GM03348 (cell line): ENCODE measurements at regions not wholly inside any gene's neighbourhood (a gene's known extent, or its start where the extent isn't known, plus 50 kb on each side); places are given as distances from the start of the nearest gene placed in this dataset.
"Not testable (repeated sequence)": the region's sequence is repeated elsewhere in the genome, so short reads cannot be mapped to it uniquely, and the experiment has no call there.

Experiments
- DNase-seq: peaks from one replicate; pipeline ENCODE4 v3.0.0; 2012; ENCODE audit warnings: low spot score

- DNase-seq = no peak
Measured at GRCh38 chr6:120355822-120356221, 978.5 kb downstream of the TBC1D32 start.

GRCh38 chr6:120354452-120355098, 979.7 kb downstream of the TBC1D32 start:
- no peak for DNase-seq

DNA sequence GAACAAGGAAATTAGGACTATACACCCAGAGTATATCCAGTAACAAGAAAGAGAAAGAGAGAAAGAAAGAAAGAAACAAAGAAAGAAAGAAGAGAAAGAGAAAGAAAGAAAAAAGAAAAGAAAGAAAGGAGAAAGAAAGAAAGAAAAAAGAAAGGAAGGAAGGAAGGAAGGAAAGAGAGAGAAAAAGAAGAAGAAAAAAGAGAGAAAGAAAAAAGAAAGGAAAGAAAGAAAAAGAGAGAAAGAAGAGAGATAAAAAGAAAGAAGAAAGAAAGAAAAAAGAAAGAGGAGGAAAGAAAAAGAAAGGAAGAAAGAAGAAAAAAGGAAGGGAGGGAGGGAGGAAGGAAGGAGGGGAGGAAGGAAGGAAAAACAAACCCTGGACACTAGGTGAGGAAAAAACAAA, 981.8 kb downstream of the TBC1D32 start:
- DNase-seq = no peak

DNA sequence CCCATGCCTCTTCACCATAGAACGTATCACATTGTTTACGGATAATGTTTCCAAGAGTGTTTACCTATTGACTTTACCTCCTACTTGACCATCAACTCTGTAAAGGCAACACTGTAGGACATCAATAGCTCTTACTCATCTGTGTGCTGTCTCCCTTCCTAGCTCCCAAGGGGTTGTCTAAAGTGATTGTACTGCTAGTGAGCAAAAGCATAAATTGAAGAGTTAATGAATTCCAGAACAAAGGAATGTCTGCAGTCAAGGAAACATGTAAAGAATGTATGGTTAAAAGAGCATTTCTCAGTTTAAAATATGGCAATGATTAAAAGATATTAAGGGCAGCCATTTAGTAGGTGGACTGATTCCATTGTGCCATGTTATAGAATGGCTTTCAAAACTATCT, 985.4 kb downstream of the TBC1D32 start:
- no peak for DNase-seq

GRCh38 chr6:120328521-120328920, 979.0 kb upstream of the MAN1A1 start:
- no peak for DNase-seq

GRCh38 chr6:120320481-120321162, 971.1 kb upstream of the MAN1A1 start:
- DNase-seq = no peak

- DNase-seq = no peak
Measured at GRCh38 chr6:120304223-120304622, 954.7 kb upstream of the MAN1A1 start.

DNA sequence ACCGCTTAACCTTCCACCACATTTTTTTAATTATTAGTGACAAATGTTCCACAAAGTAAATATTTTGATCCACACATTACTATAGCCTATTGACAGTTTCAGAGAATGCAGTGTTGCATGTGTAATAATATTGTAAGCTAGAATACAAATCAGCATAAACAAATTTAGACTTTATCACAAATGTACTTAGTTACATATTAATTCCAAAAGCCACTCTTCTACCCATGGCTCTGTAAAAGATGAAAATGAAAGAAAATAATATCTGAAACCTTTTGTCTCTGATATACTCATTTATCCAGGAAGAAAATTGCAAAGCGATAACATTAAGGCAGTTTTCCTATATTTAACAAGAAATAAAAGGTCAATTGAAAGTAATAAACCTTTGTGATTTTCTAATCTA, 954.0 kb upstream of the MAN1A1 start:
- DNase-seq = no peak

- no peak for DNase-seq
Measured at GRCh38 chr6:120302041-120302440, 952.5 kb upstream of the MAN1A1 start.

DNA sequence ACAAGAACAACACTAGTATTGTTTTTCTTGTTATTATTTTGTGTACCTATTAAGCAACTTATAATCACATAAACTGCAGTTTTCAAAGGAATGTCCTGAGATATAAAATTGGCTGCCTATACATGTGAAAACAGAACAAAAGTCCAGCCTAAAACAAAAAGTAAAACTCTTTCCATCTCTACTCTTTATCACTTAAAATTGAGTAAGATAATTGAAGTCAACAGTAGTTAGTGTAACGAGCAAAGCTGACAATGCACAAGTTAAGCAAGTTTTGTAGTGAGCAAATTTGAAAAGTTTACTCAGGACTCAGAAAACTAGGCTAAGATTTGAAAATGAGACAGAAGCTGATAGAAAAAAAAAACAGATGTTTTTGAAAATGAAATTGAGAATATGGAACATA, 941.4 kb upstream of the MAN1A1 start:
- no peak for DNase-seq

DNA sequence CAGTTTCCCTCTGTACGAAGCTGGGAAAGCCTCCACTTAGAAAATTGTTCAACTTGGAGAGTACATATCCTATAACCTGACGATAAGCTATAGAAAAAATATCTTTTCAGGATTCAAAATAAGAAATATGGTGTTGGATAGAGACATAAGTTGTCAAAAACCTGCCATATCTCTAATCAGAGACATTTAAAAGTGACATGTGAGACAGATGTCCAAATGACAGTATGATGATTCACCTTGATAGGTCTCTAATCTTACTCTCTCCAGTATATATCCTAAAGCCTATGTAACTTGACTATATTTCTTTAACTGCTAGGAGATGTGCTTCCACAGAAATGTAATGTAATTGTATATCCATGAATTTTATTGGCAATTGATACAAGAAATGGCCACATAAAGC, 932.4 kb upstream of the MAN1A1 start:
- no peak for DNase-seq

- no peak for DNase-seq
Measured at GRCh38 chr6:120279466-120280167, 930.1 kb upstream of the MAN1A1 start.

DNA sequence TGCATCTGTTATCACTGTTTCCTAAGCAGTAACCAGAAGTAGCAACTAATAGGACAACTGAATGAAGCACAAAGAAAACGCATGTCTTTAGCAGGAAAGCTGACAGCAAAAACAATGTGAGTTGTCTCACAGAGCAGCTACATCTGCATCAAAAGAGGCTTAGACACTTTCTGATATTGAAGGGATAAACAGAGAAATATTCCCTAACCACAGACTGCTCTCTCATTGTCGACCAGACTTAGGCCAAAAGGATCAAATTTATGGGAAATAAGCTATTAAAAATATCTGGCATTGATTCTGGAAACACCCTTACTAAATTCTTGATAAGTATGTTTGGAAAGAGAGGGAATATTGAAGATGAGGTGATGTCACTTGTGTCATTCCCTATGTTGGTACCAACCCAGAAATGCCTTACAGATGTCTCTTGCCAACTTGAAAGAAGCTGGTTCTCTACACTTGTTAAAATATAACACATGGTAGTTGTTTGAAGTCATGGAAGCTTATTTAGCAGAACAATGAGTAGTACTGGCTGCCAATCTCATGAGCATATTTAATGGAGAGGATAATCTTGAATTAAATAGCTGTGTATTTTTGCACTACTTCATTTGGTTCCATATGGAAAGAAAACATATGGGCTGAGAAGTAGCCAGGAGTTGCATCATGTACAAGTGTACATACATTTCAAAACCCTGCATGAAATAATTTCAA, 929.3 kb upstream of the MAN1A1 start:
- no peak for DNase-seq

DNA sequence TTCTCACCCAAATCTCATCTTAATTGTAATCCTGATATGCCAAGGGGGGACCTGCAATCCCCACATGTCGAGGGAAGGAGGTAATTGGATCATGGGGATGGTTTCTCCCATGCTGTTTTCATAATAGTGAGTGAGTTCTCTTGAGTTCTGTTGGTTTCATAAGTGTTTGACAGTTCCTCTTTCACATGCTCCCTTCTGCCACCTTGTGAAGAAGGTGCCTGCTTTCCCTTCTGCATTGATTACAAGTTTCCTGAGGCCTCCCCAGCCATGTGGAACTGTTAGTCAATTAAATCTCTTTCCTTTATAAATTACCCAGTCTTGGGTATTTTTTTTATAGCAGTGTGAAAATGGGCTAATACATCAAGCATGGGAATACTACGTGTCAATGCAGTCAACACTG, 925.0 kb upstream of the MAN1A1 start:
- no peak for DNase-seq

DNA sequence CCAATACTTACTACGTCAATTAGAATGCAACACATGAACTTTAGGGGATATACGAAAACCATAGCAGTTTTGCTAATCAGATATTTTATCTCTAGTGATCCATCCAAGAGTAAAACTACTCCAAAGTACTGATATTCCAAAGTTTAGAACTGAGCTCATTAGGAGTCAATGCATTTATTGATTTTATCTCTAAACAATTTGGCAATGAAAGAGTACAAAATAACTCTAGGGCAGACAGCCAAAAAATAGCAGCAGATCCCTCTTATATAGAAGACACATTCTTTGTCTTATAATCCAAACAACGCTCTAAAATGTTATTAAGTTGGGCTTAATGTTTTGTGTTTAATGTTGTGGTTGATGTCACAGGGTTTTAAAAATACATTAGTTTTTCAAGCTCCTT, 923.9 kb upstream of the MAN1A1 start:
- no peak for DNase-seq

- DNase-seq = no peak
Measured at GRCh38 chr6:120272038-120272437, 922.5 kb upstream of the MAN1A1 start.

DNA sequence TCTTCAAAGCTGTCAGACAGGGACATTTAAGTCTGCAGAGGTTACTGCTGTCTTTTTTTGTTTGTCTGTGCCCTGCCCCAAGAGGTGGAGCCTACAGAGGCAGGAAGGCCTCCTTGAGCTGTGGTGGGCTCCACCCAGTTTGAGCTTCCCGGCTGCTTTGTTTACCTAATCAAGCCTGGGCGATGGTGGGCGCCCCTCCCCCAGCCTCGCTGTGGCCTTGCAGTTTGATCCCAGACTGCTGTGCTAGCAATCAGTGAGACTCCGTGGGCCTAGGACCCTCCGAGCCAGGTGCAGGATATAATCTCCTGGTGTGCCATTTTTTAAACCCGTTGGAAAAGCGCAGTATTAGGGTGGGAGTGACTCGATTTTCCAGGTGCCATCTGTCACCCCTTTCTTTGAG, 918.7 kb upstream of the MAN1A1 start:
- DNase-seq = not testable (repeated sequence)

- no peak for DNase-seq
Measured at GRCh38 chr6:120262354-120262753, 912.8 kb upstream of the MAN1A1 start.

- no peak for DNase-seq
Measured at GRCh38 chr6:120260636-120261035, 911.1 kb upstream of the MAN1A1 start.

DNA sequence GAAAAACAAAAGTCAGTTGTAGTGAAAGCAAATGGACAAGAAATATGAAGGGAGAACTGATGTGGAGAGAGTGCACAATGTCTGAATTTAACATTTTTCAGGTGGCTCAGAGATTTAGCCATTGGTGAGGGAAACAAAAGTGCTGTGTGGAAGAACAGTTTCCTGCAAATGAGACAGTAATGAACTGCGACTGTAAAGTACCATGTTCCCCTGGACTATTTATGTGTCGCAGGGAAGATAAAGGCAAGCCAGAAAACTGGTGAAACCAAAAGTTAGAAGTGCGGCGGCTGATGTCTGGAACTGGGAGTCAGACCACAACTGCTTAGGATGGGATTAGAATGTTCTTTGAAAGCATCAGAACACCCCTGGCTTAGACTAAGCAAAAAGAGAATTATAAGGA, 905.1 kb upstream of the MAN1A1 start:
- DNase-seq = no peak

DNA sequence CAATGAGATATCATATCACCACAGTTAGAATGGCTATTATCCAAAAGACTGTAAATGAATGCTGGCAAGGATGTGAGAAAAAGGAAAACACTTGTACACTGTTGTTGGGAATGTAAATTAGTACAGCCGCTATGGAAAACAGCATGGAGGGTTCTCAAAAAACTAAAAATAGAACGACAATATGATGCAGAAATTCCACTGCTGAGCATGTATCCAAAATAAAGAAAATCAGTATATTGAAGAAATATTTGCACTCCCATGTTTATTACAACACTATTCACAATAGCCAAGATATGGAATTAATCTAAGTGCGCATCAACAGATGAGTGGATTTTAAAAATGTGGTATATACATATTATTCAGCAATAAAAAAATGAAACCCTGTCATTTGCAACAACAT, 898.9 kb upstream of the MAN1A1 start:
- no peak for DNase-seq

DNA sequence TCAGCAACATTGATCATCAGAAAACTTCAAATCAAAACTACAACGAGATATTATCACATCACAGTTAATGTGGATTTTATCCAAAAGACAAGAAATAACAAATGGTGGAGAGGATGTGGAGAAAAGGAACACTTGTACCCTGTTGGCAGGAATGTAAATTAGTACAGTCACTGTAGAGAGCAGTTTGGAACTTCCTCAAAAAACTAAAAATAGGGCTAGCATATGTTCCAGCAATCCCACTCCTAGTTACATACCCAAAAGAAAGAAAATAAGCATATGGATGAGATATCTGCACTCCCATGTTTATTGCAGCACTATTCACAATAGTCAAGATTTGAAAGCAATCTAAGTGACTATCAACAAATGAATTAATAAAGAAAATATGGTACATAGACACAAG, 887.7 kb upstream of the MAN1A1 start:
- no peak for DNase-seq

DNA sequence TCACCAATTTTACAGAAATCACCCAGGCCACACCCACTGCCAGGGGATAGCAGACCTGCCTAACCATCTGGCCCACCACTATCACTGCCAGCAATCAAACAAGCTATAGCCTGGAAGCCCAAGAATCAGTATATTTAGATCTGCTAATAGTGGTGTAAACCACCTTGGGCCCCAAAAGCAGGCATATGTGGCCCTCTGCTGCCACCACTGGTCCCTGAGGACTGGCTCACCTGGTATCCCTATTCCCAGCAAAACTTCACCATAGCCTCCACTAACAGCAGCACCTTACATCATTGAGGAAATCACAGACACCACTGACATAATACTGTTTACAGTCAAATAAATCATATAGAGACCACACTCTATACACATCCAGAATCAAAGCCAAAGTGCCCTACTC, 880.4 kb upstream of the MAN1A1 start:
- DNase-seq = no peak
